ENCODE measurements at regions not wholly inside any gene's neighbourhood (a gene's known extent, or its start where the extent isn't known, plus 50 kb on each side); places are given as distances from the start of the nearest gene placed in this dataset.

DNA sequence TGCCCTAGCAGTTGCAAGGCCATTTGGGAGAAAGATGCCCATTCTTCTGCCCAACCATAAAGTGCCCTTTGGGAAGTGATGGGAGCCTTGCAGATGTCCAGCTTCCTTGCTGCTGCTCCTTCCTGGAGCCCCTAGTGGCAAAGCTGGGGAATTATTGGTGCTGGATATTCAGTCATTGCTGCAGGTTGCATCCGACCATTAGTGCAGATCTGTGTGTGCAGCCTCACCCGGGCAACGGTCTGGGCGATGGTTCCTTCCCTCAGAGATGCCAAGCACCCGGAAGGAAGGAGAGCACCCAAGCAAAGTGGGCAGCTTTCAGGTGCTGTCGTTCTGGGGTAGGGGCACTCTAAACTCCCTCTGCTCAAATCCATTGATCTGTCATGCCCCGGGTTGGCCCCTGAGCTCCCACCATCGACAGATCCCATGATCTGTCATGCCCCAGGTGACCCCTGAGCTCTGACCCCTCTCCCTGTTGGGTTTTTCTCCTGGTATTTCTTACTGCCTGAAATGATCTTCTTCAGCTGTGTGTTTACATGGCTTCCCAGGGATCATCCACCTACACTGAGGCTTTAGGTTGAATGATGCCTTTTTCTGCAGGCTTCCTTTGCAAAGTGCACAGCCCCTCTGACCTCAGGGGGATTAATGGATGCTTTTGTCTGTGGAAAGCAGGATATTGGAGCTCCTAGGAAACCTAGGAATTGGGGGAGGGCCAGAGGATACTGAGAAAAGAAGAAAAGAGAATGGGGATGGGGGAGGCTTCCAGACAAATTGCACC, 467.5 kb downstream of the PTPRU start:
- ChIA-PET CTCF (interaction anchor here (0.6 to 3.4 kb wide), 37 partner anchors 8 to 1004 kb away, joined by 3 to 45 read pairs (median 3); partner anchors contain the start of gene PTPRU), POLR2A (interaction anchor here (0.6 kb wide), 1 partner anchor 24 kb away, joined by 4 read pairs; no protein-coding TSS in a partner anchor)
- Histone ChIP-seq H3K36me3 (ENCODE audit: control insufficient read depth, insufficient read depth, low read length) (no peaks in the 10 kb centered on the region), H3K4me3 (ENCODE audit: low read depth, low read length) (no peak overlapping the region), H3K27me3 (ENCODE audit: control insufficient read depth, insufficient read depth, low read length) (no peaks in the 10 kb centered on the region)
- TF ChIP-seq, protein P1, sequence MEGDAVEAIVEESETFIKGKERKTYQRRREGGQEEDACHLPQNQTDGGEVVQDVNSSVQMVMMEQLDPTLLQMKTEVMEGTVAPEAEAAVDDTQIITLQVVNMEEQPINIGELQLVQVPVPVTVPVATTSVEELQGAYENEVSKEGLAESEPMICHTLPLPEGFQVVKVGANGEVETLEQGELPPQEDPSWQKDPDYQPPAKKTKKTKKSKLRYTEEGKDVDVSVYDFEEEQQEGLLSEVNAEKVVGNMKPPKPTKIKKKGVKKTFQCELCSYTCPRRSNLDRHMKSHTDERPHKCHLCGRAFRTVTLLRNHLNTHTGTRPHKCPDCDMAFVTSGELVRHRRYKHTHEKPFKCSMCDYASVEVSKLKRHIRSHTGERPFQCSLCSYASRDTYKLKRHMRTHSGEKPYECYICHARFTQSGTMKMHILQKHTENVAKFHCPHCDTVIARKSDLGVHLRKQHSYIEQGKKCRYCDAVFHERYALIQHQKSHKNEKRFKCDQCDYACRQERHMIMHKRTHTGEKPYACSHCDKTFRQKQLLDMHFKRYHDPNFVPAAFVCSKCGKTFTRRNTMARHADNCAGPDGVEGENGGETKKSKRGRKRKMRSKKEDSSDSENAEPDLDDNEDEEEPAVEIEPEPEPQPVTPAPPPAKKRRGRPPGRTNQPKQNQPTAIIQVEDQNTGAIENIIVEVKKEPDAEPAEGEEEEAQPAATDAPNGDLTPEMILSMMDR (IDR thresholded peaks at IDR 0.05; ENCODE audit: insufficient read depth, low read depth, low read length): peak; percentile 91
- no peak for DNase-seq (ENCODE audit: low read depth)

DNA sequence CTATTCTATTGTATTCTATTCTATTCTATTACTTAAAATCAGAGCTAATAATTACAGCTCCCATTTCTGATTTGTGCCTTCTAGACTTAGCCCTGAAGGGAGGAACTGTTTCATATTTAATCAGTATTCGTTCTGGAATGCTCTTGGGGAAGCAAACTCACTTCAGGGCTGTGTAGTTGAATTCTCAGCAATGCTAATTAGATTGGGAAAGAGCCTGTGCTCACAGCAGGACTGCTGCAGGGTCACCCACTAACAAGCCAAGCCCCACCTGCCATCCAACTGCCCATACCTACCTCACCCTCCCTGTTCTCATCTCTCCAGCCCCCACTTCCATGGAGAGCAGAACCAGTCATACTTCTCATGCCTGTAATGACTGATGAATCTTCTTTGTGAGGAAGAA, 464.2 kb downstream of the PTPRU start:
- H3K4me3 ChIP-seq (ENCODE audit: low read depth, low read length): no peak overlapping the region
- TF ChIP-seq, protein P1 (IDR thresholded peaks at IDR 0.05; ENCODE audit: insufficient read depth, low read depth, low read length): no peak
- no peaks in the 10 kb centered on the region for H3K36me3 ChIP-seq (ENCODE audit: control insufficient read depth, insufficient read depth, low read length)
- DNase-seq (ENCODE audit: low read depth): no peak
- CTCF ChIA-PET: interaction anchor here (0.9 to 1.8 kb wide), 6 partner anchors 9 to 1008 kb away, joined by 3 to 7 read pairs (median 3); no protein-coding TSS in a partner anchor
- H3K27me3 ChIP-seq (ENCODE audit: control insufficient read depth, insufficient read depth, low read length): no peaks in the 10 kb centered on the region
- POLR2A ChIA-PET: no interaction called here

DNA sequence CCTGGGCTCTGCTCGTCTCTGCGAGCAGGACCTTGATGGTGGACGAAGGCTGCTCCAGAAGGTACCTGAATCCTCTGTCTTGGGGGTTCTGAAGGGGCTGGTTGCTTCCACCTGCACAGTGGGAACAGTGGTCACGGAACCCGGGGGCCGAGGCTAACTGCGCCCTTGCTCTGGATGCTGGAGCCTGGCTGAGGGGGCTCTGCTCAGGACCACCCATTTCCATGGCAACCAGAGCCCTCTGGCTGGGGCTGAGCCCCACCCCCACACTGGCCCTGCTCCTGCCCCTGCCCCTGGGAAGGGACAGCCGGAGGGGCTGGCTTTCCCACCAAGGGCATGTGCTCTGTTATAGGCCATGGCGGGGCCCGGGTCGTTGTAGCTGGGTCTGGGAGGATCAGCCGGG, 462.3 kb downstream of the PTPRU start:
- Histone ChIP-seq H3K36me3 (ENCODE audit: control insufficient read depth, insufficient read depth, low read length) (no peaks in the 10 kb centered on the region), H3K4me3 (ENCODE audit: low read depth, low read length) (no peak overlapping the region), H3K27me3 (ENCODE audit: control insufficient read depth, insufficient read depth, low read length) (no peaks in the 10 kb centered on the region)
- CTCF ChIA-PET: interaction anchor here (0.7 to 4.0 kb wide), 9 partner anchors 9 to 1009 kb away, joined by 3 to 31 read pairs (median 4); no protein-coding TSS in a partner anchor
- POLR2A ChIA-PET: no interaction called here
- DNase-seq (ENCODE audit: low read depth): no peak
- TF ChIP-seq, protein P1 (IDR thresholded peaks at IDR 0.05; ENCODE audit: insufficient read depth, low read depth, low read length): no peak

DNA sequence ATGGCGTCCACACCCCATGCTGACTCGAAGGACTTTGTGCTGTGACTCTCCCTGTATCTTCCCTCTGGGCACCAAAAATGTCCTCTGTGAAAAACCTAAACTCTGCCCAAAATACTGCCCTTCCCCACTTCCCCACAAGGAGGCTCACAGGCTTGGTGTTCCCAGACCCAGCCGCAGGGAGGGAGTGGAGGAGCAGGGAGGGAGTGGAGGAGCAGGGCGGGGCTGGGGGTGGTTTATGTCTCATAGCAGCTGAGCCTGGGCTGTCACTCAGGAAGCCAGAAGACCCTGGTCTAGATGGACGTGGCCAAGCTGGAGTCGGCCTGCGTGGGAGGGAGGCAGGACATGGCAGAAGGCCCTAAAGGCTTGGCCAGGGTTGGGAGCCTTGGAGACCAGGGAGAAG, 461.7 kb downstream of the PTPRU start:
- H3K36me3 ChIP-seq (ENCODE audit: control insufficient read depth, insufficient read depth, low read length): no peaks in the 10 kb centered on the region
- no peaks in the 10 kb centered on the region for H3K27me3 ChIP-seq (ENCODE audit: control insufficient read depth, insufficient read depth, low read length)
- CTCF ChIA-PET: interaction anchor here (0.7 to 4.0 kb wide), 11 partner anchors 10 to 1010 kb away, joined by 3 to 31 read pairs (median 4); no protein-coding TSS in a partner anchor
- POLR2A ChIA-PET: no interaction called here
- no peak overlapping the region for H3K4me3 ChIP-seq (ENCODE audit: low read depth, low read length)
- TF ChIP-seq, protein P1 (IDR thresholded peaks at IDR 0.05; ENCODE audit: insufficient read depth, low read depth, low read length): peak; percentile 86
- DNase-seq (ENCODE audit: low read depth): no peak

DNA sequence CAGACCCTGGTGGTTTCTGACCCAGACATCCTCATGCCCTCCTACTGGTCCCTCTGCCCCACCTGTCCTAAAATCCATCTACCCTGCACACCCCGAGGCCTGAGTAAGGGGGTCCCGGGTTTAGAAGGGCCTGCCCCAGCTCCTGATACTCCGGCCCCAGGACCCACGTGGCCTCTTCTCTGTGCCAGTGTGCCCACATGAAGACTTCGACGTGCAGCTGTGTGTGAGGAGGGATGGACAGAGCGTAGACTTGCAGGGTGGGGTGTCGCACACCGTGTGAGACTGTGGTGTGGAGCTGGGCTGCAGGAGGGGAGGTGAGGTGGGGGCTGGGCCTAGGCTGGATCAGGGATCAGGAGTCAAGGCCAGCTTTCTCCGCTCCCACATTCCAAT, 461.1 kb downstream of the PTPRU start:
- H3K27me3 ChIP-seq (ENCODE audit: control insufficient read depth, insufficient read depth, low read length): no peaks in the 10 kb centered on the region
- no peaks in the 10 kb centered on the region for H3K36me3 ChIP-seq (ENCODE audit: control insufficient read depth, insufficient read depth, low read length)
- H3K4me3 ChIP-seq (ENCODE audit: low read depth, low read length): no peak overlapping the region
- no peak for DNase-seq (ENCODE audit: low read depth)
- ChIA-PET POLR2A (no interaction called here), CTCF (interaction anchor here (0.7 to 4.0 kb wide), 6 partner anchors 9 to 1010 kb away, joined by 3 to 31 read pairs (median 8); no protein-coding TSS in a partner anchor)
- TF ChIP-seq, protein P1 (IDR thresholded peaks at IDR 0.05; ENCODE audit: insufficient read depth, low read depth, low read length): no peak

Data from BJ (cell line).